Activated naive CD8-positive, alpha-beta T cell treated with anti-CD3 and anti-CD28 coated beads, Interleukin-2, amount 50 U/mL, for 24 hours (primary cell): ENCODE measurements at regions not wholly inside any gene's neighbourhood (a gene's known extent, or its start where the extent isn't known, plus 50 kb on each side); places are given as distances from the start of the nearest gene placed in this dataset.

Experiments
- ATAC-seq: fragments of 150-1000 bp; cut with Tn5 transposase; one replicate; pipeline ENCODE4 v1.10.0; 2021
- DNase-seq: peaks from one replicate; pipeline ENCODE4 v3.0.0; 2021
- H3K27ac Mint-ChIP-seq: one replicate; pipeline ENCODE4 v1.8.0; 2021; ENCODE audit warnings: mild to moderate bottlenecking, mixed read lengths
- H3K27me3 Mint-ChIP-seq: one replicate; pipeline ENCODE4 v1.8.0; 2021; ENCODE audit warnings: mixed read lengths
- H3K36me3 Mint-ChIP-seq: one replicate; pipeline ENCODE4 v1.8.0; 2021; ENCODE audit warnings: low read depth, mixed read lengths
- H3K4me1 Mint-ChIP-seq: one replicate; pipeline ENCODE4 v1.8.0; 2021; ENCODE audit warnings: mixed read lengths
- H3K4me3 Mint-ChIP-seq: one replicate; pipeline ENCODE4 v1.8.0; 2021; ENCODE audit warnings: mild to moderate bottlenecking, moderate library complexity, mixed read lengths
- H3K9me3 Mint-ChIP-seq: one replicate; pipeline ENCODE4 v1.8.0; 2021; ENCODE audit warnings: mixed read lengths

DNA sequence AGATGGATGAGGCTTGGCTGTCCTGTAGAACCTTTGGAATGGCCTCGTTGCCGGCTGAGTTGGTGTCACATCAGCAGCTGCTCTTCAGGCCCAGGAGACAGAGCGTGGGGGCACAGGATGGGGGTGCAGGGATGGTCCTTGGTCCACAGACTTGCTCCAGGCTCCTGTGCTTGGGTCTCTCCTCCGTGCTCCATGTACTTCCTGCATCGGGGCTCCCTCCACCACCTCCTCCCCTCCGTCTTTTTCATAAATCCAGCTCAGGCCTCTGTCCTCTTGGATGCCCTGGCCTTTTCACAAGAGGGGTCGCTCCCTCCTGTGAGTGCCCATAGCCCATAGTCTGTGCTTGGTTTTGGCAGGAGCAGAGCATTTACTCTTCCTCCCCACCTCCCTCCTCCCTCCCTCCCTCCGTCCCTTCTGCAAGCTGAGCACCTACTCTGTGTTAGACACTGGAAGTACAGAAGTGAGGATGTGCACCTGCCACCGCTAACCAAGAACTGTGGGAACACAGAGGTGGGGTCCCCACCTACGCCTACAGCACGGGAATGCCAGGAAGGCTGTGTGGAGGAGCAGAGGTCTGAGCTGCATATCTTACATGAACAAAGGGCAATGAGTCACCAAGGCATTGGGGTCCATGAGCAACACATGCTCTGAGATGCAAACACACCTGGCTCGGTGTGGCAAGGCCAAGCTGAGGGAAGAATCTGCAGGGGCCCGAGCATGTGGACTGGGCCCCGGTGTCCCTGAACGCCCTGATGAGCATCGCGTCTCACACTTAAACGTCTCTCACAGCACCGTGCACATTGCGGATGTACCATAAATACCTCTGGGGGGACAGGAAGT, 458.7 kb upstream of the HS6ST1 start:
- Mint-ChIP-seq H3K27ac (no peak overlapping the region), H3K27me3 (no peaks in the 10 kb centered on the region)

DNA sequence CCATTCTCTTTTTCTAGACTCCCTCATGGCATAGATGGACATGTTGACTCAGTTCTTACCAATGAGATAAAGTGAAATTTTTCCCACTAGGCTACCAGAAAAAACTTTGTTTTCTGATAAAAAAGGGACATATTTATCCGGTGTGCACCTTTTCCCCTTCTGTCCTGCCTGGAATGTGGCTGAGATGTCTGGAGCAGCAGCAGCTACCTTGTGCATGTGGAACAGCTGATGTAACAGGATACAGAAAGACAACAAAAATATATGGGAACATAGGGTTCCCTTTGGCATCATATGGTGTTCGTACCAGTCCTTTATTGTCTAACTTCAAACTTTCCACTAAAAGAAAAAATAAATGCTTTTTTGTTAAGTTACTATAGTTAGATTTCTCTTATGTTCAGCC, 460.2 kb upstream of the HS6ST1 start:
- no peaks in the 10 kb centered on the region for H3K9me3 Mint-ChIP-seq
- no peak overlapping the region for H3K4me3 Mint-ChIP-seq
- H3K27me3 Mint-ChIP-seq: no peaks in the 10 kb centered on the region
- no peaks in the 10 kb centered on the region for H3K4me1 Mint-ChIP-seq
- no peak for DNase-seq
- no peak for ATAC-seq
- H3K36me3 Mint-ChIP-seq: no peaks in the 10 kb centered on the region
- no peak overlapping the region for H3K27ac Mint-ChIP-seq

More for the DNA sequence above, 458.7 kb upstream of the HS6ST1 start:
- ATAC-seq: no peak
- H3K4me1 Mint-ChIP-seq: no peaks in the 10 kb centered on the region
- no peaks in the 10 kb centered on the region for H3K9me3 Mint-ChIP-seq
- no peaks in the 10 kb centered on the region for H3K36me3 Mint-ChIP-seq
- H3K4me3 Mint-ChIP-seq: no peak overlapping the region
- no peak for DNase-seq

DNA sequence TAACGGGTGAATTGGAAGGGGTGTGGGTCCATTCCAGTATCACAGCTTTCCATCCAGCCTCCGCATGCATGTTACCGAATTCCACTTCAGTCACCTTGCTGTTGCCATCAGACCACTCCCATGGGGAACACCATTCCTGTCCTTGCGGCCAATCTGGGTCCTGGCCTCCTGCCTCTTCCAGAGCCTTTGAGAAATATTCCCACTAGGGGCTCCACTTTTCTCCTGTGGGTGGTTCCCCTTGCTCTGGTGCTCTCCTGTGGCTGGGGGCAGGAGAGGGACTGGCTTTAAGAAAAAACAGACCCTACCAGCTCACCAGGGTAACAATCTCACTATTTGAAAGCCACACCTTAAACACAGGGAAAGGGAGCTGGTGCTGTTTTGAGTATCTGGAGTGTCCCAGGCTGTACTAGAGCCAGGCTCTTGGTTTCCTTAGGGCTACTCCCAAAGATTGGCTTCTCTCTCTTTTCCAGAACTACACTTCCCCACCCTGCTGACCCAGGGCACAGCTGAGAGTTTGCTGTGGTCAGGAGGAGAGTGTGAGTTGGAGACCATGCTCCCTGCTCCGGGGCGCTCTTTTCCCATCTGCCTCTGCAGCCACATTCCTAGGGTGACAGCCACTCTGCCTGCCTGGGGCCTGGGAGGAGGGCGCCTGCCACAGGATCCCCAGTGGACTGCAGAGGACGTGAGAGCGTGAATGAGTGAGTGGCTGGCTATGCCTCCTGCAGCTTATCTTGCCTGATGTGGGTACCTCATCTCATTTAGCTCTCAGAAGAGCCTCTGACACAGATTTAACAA, 460.8 kb upstream of the HS6ST1 start:
- Mint-ChIP-seq H3K36me3 (no peaks in the 10 kb centered on the region), H3K9me3 (no peaks in the 10 kb centered on the region), H3K4me3 (no peak overlapping the region), H3K4me1 (no peaks in the 10 kb centered on the region), H3K27me3 (no peaks in the 10 kb centered on the region), H3K27ac (no peak overlapping the region)
- no peak for DNase-seq
- no peak for ATAC-seq

DNA sequence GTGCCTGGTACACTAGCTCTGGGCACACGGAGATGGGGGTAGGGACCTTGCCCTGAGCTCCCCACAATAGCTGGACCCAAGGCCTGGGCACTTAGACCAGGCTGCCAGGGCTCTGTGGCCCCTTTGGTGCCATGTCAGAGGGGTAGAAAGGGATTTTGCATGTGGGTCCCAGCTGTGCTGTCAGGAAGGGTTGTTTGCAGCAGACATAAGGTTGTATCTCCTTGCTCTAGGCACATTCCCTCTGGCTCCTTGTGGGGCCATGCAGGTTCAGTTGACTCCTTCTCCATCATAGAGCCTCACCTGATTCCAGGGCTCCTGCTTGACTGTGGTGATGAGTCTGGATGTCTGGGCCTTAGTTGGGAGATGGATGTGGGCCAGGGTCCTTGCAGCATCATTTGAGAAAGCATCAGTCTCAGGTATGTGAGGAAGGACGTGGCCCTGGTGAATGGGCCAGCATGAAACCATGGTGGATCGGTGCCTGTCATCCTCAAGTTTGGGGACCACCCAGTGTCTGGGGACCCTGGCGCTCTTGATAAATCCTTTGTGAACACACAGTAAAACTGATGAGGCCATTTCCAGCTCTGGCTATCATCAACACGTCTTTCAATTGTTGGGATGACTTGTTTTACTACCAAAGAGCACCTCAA, 461.9 kb upstream of the HS6ST1 start:
- H3K4me1 Mint-ChIP-seq: no peaks in the 10 kb centered on the region
- ATAC-seq (no peak), DNase-seq (no peak)
- no peaks in the 10 kb centered on the region for H3K27me3 Mint-ChIP-seq
- no peak overlapping the region for H3K4me3 Mint-ChIP-seq
- H3K27ac Mint-ChIP-seq: no peak overlapping the region
- no peaks in the 10 kb centered on the region for H3K9me3 Mint-ChIP-seq
- H3K36me3 Mint-ChIP-seq: no peaks in the 10 kb centered on the region

DNA sequence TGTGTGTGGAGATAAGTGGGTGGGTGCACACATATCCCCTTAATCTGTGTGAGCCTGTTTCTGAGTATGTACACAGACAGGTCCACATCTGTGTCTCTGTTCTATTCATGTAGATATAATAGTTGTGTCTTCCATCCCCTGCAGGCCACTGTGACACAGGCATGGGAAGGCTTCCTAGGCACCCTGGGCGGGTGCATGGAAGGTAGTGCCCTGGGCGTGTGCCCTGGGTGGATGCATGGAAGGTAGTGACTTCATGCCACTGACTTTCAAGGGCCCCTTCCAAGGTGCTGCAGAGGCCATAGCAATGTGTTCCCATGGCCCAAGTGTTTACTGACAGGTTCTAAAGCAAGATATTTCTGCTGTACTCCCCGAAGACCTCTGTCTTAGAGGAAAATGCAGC, 462.5 kb upstream of the HS6ST1 start:
- H3K4me1 Mint-ChIP-seq: no peaks in the 10 kb centered on the region
- H3K27me3 Mint-ChIP-seq: no peaks in the 10 kb centered on the region
- no peak overlapping the region for H3K4me3 Mint-ChIP-seq
- no peaks in the 10 kb centered on the region for H3K9me3 Mint-ChIP-seq
- no peaks in the 10 kb centered on the region for H3K36me3 Mint-ChIP-seq
- ATAC-seq: no peak
- DNase-seq: no peak
- H3K27ac Mint-ChIP-seq: no peak overlapping the region

DNA sequence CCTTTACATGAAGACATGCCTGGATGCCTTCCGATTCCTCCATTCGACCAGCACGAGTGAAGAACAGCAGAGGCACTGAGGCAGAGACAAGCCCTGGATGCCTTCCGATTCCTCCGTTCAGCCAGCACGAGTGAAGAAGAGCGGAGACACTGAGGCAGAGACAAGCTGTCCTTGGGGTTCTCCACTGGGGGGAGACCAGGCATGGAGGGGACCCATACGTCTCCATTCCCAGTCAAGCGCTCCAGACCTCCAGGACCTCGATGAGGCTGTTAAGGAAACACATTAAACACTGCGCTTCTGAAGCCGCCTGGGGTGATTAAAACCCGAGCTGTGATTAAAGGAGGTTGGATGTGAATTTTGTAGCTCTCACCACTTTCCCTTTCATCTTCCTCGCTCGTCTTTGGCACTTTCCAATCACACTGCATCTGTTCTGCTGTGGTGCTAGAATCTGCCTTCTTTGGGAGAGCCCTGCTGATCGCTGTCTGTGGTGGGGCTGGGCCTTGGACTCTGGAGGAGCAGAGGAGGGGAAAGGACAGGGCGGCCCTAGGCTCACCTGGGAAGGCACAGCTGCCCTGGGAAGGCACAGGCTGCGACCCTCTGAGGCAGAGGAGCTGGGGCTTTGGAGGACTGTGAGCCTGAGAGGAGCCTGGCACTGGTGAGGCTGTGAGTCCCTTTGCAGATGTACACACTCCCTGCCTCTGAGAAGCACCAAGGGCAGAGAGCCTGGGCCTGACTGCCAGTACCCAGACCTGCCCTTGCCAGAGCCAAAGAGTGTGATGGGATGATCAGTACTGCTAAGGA, 463.1 kb upstream of the HS6ST1 start:
- Mint-ChIP-seq H3K27me3 (no peaks in the 10 kb centered on the region), H3K4me1 (no peaks in the 10 kb centered on the region), H3K9me3 (no peaks in the 10 kb centered on the region), H3K27ac (no peak overlapping the region), H3K36me3 (no peaks in the 10 kb centered on the region), H3K4me3 (no peak overlapping the region)
- ATAC-seq: no peak
- DNase-seq: no peak

DNA sequence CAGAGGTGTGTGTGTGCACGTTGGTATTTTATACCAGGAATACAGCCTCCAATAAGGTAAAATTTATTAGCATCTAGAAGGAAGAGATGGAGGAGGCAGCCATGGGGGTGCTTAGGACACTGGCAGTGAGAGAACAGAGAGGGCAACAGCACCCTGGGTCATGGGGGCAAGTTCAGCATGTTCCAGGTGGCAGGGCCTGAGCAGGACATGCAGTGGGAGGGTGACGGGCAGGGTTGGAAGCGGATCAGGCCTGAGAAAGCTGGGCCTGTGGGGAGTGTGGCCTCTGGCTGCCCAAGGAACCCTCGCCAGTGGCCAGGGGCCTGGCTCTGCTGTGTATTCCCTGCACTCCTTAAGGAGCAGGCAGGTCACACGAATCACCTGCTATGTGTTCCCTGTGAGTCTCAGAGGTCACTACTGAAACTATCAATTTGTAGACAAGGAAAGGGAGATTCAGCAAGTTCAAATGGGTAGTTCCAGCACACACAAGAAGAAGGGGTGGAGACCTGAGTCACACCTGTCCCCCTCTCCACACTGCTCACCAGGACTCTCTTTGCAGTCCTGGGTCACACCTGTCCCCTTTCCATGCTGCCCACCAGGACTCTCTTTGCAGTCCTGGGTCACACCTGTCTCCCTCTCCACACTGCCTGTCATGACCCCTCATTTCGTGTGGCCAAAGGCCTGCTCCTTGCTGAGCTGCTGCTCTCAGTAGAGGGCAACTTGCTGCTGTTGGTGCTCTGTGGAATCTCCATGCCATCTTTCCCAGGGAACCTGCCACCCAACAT, 463.9 kb upstream of the HS6ST1 start:
- no peaks in the 10 kb centered on the region for H3K27me3 Mint-ChIP-seq
- H3K36me3 Mint-ChIP-seq: no peaks in the 10 kb centered on the region
- H3K4me1 Mint-ChIP-seq: no peaks in the 10 kb centered on the region
- H3K27ac Mint-ChIP-seq: no peak overlapping the region
- H3K4me3 Mint-ChIP-seq: no peak overlapping the region
- no peak for DNase-seq
- ATAC-seq: no peak
- H3K9me3 Mint-ChIP-seq: no peaks in the 10 kb centered on the region

DNA sequence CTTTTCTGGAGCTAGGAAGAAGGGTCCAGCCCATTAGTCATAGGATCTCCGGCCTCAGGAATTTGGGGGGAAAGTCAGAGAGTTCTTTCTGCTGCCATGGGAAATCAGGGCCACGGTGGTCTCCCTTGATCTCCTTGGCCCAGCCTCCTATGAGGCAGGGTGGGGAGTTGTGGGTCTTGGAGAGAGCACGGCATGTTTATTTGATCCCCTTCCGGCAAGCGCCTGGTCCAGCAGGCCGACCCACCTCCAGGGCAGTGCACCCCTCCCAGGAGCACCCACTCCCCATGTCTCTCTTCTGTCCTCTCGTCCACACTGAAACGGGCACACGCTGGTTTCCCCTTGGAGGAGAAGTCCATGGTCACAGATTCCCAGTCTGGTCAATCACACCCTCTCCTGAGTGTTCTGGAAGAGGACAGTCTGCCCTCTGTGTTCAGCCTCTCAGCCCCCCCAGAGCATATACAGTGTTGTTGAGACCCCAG, 464.6 kb upstream of the HS6ST1 start:
- DNase-seq (no peak), ATAC-seq (no peak)
- no peak overlapping the region for H3K4me3 Mint-ChIP-seq
- no peaks in the 10 kb centered on the region for H3K36me3 Mint-ChIP-seq
- no peaks in the 10 kb centered on the region for H3K27me3 Mint-ChIP-seq
- no peak overlapping the region for H3K27ac Mint-ChIP-seq
- no peaks in the 10 kb centered on the region for H3K4me1 Mint-ChIP-seq
- H3K9me3 Mint-ChIP-seq: peaks cover 1% of the 10 kb centered on the region

DNA sequence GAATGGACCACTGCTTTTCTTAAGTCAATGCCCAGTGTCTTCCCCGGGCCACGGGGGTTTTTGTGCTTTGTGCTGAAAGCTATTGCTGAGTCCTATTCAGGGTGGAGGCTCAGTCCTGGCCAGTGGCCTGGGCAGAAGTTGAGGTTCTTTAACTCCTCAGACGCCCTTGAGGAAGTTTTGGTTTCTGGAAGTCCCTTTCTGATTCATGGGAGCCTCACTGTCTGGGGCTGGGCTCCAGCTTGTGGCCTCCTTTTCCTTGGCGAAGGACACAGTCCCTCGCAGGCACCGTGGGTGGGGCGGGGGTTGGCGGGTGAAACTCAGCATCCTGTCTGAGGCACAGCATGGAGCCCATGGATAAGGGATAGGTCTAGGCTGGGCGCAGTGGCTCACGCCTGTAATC, 465.2 kb upstream of the HS6ST1 start:
- no peak overlapping the region for H3K27ac Mint-ChIP-seq
- peaks cover 8% of the 10 kb centered on the region for H3K9me3 Mint-ChIP-seq
- H3K4me1 Mint-ChIP-seq: no peaks in the 10 kb centered on the region
- no peak overlapping the region for H3K4me3 Mint-ChIP-seq
- no peaks in the 10 kb centered on the region for H3K36me3 Mint-ChIP-seq
- no peak for ATAC-seq
- H3K27me3 Mint-ChIP-seq: no peaks in the 10 kb centered on the region
- DNase-seq: no peak

DNA sequence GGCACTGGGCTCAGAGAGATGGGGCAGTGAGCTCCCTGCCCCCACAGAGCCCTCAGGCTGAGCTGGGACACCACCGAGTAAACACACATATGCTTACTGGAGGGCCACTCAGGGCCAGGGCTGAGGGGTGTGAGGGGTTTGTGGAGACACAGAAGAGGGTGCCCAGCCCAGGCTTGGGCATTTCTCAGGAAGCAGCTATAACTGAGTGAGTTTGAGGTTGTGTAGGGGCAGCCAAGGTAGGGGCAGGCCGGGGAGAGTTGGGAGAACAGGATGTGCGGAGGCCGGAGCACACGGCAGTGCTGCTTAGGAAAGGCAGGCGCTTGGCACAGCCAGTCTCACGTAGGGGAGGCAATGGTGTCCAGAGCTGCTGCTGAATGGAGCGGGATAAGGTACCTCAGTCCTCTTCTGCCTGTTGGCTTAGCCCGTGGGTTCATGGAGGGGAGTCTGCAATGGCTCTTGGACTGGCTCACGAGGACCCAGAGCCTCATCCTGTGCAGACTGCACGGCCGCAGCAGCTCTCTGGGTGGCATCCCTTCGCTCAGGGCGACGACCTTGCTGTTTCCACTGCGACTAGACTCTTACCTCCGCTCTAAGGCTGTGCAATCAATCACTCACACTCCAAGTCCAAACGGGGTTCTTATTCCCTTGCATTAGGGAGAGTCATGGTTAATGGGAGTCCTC, 466.1 kb upstream of the HS6ST1 start:
- Mint-ChIP-seq H3K4me1 (no peaks in the 10 kb centered on the region), H3K27ac (no peak overlapping the region), H3K36me3 (no peaks in the 10 kb centered on the region), H3K9me3 (peaks cover 10% of the 10 kb centered on the region), H3K27me3 (no peaks in the 10 kb centered on the region), H3K4me3 (no peak overlapping the region)
- ATAC-seq (no peak), DNase-seq (no peak)

DNA sequence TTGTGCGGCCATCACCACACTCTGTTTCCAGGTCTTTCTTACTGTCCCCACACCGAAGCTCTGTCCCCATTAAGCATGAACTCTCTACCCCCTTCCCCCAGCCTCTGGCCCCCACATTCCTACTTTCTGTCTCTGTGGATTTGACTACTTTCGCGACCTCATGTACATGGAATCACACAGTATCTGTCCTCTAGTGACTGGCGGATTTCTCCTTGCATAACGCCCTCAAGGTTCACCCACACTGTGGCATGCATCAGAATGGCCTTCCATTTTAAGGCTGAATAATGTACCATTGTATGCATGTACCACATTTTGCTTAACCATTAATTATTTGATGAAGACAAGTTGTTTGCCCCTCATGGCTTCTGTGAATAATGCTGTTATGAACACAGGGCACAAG, 467.6 kb upstream of the HS6ST1 start:
- no peak for ATAC-seq
- H3K4me3 Mint-ChIP-seq: no peak overlapping the region
- no peaks in the 10 kb centered on the region for H3K4me1 Mint-ChIP-seq
- H3K36me3 Mint-ChIP-seq: no peaks in the 10 kb centered on the region
- H3K27ac Mint-ChIP-seq: no peak overlapping the region
- peaks cover 10% of the 10 kb centered on the region for H3K9me3 Mint-ChIP-seq
- H3K27me3 Mint-ChIP-seq: no peaks in the 10 kb centered on the region
- DNase-seq: no peak

DNA sequence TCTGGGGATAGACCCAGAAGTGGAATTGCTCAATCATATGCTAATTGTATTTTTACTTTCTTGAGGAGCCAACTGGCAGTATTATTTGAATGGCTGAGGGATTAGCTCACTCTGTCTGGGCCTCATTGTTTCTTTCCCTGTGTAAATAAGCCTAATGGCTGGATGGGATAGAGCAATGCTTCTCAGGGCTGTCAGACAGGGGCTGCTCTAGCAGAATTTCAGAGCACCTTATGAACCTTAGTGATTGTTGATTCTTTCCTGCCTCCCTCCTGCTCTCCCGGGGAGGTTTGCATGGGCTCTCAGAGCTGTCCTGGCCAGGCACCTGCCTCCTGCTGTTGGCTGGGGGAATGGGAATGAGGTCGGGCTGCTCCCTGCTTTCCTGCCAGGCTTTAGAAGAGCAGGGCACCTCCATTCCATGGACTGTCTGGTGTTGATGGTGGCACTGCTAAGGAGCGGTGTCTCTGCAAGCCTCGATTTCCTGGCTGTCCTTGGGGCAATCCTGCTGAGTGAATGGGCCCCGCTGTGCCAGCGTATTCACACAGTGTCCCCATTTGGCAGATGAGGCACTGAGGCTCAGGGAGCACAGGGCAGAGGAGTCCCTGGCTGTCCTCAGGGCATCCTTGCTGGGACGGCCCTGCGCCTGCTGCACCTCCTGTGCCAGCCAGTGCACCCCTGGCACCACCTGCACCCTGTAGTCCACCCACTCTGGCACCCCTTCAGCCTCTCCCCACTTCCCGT, 468.2 kb upstream of the HS6ST1 start:
- Mint-ChIP-seq H3K27ac (no peak overlapping the region), H3K4me1 (no peaks in the 10 kb centered on the region), H3K36me3 (no peaks in the 10 kb centered on the region), H3K9me3 (peaks cover 10% of the 10 kb centered on the region), H3K4me3 (no peak overlapping the region), H3K27me3 (no peaks in the 10 kb centered on the region)
- DNase-seq: no peak
- ATAC-seq: no peak

DNA sequence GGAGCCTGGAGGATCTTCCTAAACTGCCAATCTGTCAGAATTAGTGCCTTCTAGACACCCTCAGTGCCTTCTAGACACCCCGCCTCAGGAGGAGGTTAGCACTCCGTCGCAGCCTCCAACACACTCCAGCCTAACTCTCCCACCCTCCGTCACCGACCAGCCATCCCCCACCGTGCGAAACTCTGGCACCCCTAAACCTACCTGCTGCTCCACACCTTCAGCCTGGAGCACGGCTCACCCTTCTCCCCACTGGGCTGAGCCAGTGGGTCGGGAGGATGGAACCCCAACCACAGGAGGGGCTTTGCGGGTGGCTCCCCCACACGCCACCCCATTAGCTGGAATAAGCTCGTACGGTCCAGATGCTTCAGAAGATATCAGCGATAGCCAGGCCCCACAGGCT, 468.9 kb upstream of the HS6ST1 start:
- no peak overlapping the region for H3K4me3 Mint-ChIP-seq
- H3K27me3 Mint-ChIP-seq: no peaks in the 10 kb centered on the region
- ATAC-seq (no peak), DNase-seq (no peak)
- H3K27ac Mint-ChIP-seq: no peak overlapping the region
- H3K9me3 Mint-ChIP-seq: peaks cover 10% of the 10 kb centered on the region
- H3K4me1 Mint-ChIP-seq: no peaks in the 10 kb centered on the region
- no peaks in the 10 kb centered on the region for H3K36me3 Mint-ChIP-seq
